ENCODE measurements at regions not wholly inside any gene's neighbourhood (a gene's known extent, or its start where the extent isn't known, plus 50 kb on each side); places are given as distances from the start of the nearest gene placed in this dataset.
"Not testable (repeated sequence)": the region's sequence is repeated elsewhere in the genome, so short reads cannot be mapped to it uniquely, and the experiment has no call there.

GRCh38 chr16:22609798-22610197, 99.1 kb downstream of the NPIPB5 start:
- H3K9ac ChIP-seq (ENCODE audit: low read length); H3K36me3 ChIP-seq (replicated peaks in 1 of 2; ENCODE audit: control extremely low read depth in 1 of 2, control insufficient read depth in 1 of 2, extremely low read depth in 1 of 2, insufficient read depth in 2 of 2, low read length in 1 of 2); H2AFZ ChIP-seq (ENCODE audit: insufficient read depth, low read depth, low read length, poor library complexity, severe bottlenecking); intact Hi-C loops (cut with micrococcal nuclease); H3K27me3 ChIP-seq (replicated peaks in 1 of 4; ENCODE audit: control extremely low read depth in 1 of 4, control insufficient read depth in 3 of 4, insufficient read depth in 4 of 4, low read length in 3 of 4); H3K4me3 Mint-ChIP-seq; H3K4me1 Mint-ChIP-seq; H3K27ac ChIP-seq (ENCODE audit: low read length in 2 of 2); H3K4me3 ChIP-seq (ENCODE audit: control extremely low read depth in 1 of 5, extremely low read depth in 1 of 5, insufficient read depth in 1 of 5, low read depth in 2 of 5, low read length in 4 of 5); ATAC-seq (ENCODE audit: low read depth); H3K9me3 Mint-ChIP-seq (ENCODE audit: insufficient read depth); H3K9me3 ChIP-seq (ENCODE audit: control extremely low read depth in 1 of 3, control insufficient read depth in 2 of 3, insufficient read depth in 1 of 3, low read length in 2 of 3); H3K4me2 ChIP-seq (replicated peaks; ENCODE audit: low read depth, low read length, poor library complexity, severe bottlenecking); H3K4me1 ChIP-seq (ENCODE audit: control insufficient read depth in 2 of 2, insufficient read depth in 2 of 2, low read length in 2 of 2); H3K79me2 ChIP-seq (ENCODE audit: control insufficient read depth, insufficient read depth, low read length); CTCF ChIA-PET; H3K27ac Mint-ChIP-seq; POLR2A ChIA-PET; H4K20me1 ChIP-seq (ENCODE audit: control insufficient read depth, insufficient read depth, low read length, poor library complexity, severe bottlenecking); DNase-seq; H3K27me3 Mint-ChIP-seq: not testable (repeated sequence)
- WGBS (ENCODE audit: insufficient coverage) = no CpG with 5 or more reads among the region's 2 CpGs

GRCh38 chr16:22611128-22611527, 100.4 kb downstream of the NPIPB5 start:
- DNase-seq; H3K4me2 ChIP-seq (replicated peaks; ENCODE audit: low read depth, low read length, poor library complexity, severe bottlenecking); H4K20me1 ChIP-seq (ENCODE audit: control insufficient read depth, insufficient read depth, low read length, poor library complexity, severe bottlenecking); H3K4me1 Mint-ChIP-seq; H3K27me3 ChIP-seq (replicated peaks in 1 of 4; ENCODE audit: control extremely low read depth in 1 of 4, control insufficient read depth in 3 of 4, insufficient read depth in 4 of 4, low read length in 3 of 4); intact Hi-C loops (cut with micrococcal nuclease); H3K4me3 ChIP-seq (ENCODE audit: control extremely low read depth in 1 of 5, extremely low read depth in 1 of 5, insufficient read depth in 1 of 5, low read depth in 2 of 5, low read length in 4 of 5); H3K27ac Mint-ChIP-seq; H2AFZ ChIP-seq (ENCODE audit: insufficient read depth, low read depth, low read length, poor library complexity, severe bottlenecking); H3K9me3 ChIP-seq (ENCODE audit: control extremely low read depth in 1 of 3, control insufficient read depth in 2 of 3, insufficient read depth in 1 of 3, low read length in 2 of 3); H3K4me1 ChIP-seq (ENCODE audit: control insufficient read depth in 2 of 2, insufficient read depth in 2 of 2, low read length in 2 of 2); H3K4me3 Mint-ChIP-seq; H3K9me3 Mint-ChIP-seq (ENCODE audit: insufficient read depth); H3K27me3 Mint-ChIP-seq; H3K9ac ChIP-seq (ENCODE audit: low read length); H3K36me3 ChIP-seq (replicated peaks in 1 of 2; ENCODE audit: control extremely low read depth in 1 of 2, control insufficient read depth in 1 of 2, extremely low read depth in 1 of 2, insufficient read depth in 2 of 2, low read length in 1 of 2); CTCF ChIA-PET; ATAC-seq (ENCODE audit: low read depth); H3K79me2 ChIP-seq (ENCODE audit: control insufficient read depth, insufficient read depth, low read length); H3K27ac ChIP-seq (ENCODE audit: low read length in 2 of 2): not testable (repeated sequence)
- POLR2A ChIA-PET = interaction anchor here (0.5 kb wide), 1 partner anchor 656 kb away, joined by 4 read pairs; no protein-coding TSS in a partner anchor
- no CpG with 5 or more reads among the region's 4 CpGs for WGBS (ENCODE audit: insufficient coverage)

All from B cell (primary cell).